A549 (cell line): ENCODE measurements at regions not wholly inside any gene's neighbourhood (a gene's known extent, or its start where the extent isn't known, plus 50 kb on each side); places are given as distances from the start of the nearest gene placed in this dataset.

Experiments
- ATAC-seq, 2 experiments: fragments of 200-7000 bp in 1 of 2; fragments of >200 bp in 1 of 2; cut with Nextera tagmentation in 1 of 2; cut with Tn5 transposase in 1 of 2; 3 replicates each; pipeline versions ENCODE4 v1.8.0 to v1.9.1; 2018 to 2020; ENCODE audit warnings: mild to moderate bottlenecking in 1 of 2, moderate library complexity in 1 of 2
- CTCF ChIA-PET: fragments of 300-600 bp; sonication (Branson Sonifier 250); formaldehyde crosslinking; extraction: SDS; loops from one replicate; lab custom pipeline; 2021; ENCODE audit warnings: antibody characterized with exemption, inconsistent platforms; lab: Yijun Ruan, JAX
- POLR2A ChIA-PET: fragments of 350-600 bp; formaldehyde crosslinking; extraction: SDS; loops from one replicate; lab custom pipeline; 2021; ENCODE audit warnings: antibody characterized with exemption, inconsistent platforms; lab: Yijun Ruan, JAX
- DNase-seq, 2 experiments: peaks; one replicate each; pipeline versions ENCODE4 v3.0.0 to v3.0.0-alpha.2; 2011 to 2016; ENCODE audit warnings: low read depth in 1 of 2, low spot score in 1 of 2
- FAIRE-seq: peaks from 2 replicates; lab custom pipeline; 2011; peaks lifted over from hg19 to GRCh38; lab: Jason Lieb, UNC
- H3K27ac ChIP-seq, 2 experiments: fragments of >200 bp; sonication (Bioruptor Twin); formaldehyde crosslinking; 3 replicates each; pipeline ENCODE4 v1.5.1; 2016 to 2017
- H3K4me1 ChIP-seq: fragments of >200 bp; sonication (Bioruptor Twin); formaldehyde crosslinking; 3 replicates; pipeline ENCODE4 v1.6.1; 2016
- H3K4me2 ChIP-seq: fragments of >200 bp; sonication (Bioruptor Twin); formaldehyde crosslinking; 3 replicates; pipeline ENCODE4 v1.6.1; 2016
- H3K4me3 ChIP-seq: fragments of >200 bp; sonication (Bioruptor Twin); formaldehyde crosslinking; 3 replicates; pipeline ENCODE4 v1.5.1; 2016
- H3K9me3 ChIP-seq: fragments of >200 bp; sonication (Bioruptor Twin); formaldehyde crosslinking; 3 replicates; pipeline ENCODE4 v1.6.1; 2016
- BHLHE40 ChIP-seq: IDR thresholded peaks from 2 replicates; pipeline ENCODE4 v1.6.1; 2012; ENCODE audit warnings: low read depth, low read length, inconsistent platforms
- GATA3 ChIP-seq: IDR thresholded peaks from 2 replicates; pipeline ENCODE4 v1.6.1; 2012; ENCODE audit warnings: borderline replicate concordance
- HOXB13 ChIP-seq: fragments of 250-450 bp; sonication (Bioruptor Pico); IDR thresholded peaks from 2 replicates; pipeline ENCODE4 v1.5.0; 2020; ENCODE audit warnings: low read depth, mild to moderate bottlenecking, moderate library complexity
- JUN ChIP-seq, 2 experiments: fragments of >200 bp; sonication (Bioruptor Twin); formaldehyde crosslinking; IDR thresholded peaks; 2 replicates in 1 of 2; 3 replicates in 1 of 2; pipeline ENCODE4 v1.6.1; 2016 to 2017
- KDM1A ChIP-seq: fragments of 200-600 bp; sonication (generic); IDR thresholded peaks from 2 replicates; pipeline ENCODE4 v1.6.1; 2016; ENCODE audit warnings: low read depth, mild to moderate bottlenecking
- KDM5A ChIP-seq: fragments of 200-600 bp; sonication (generic); IDR thresholded peaks from 2 replicates; pipeline ENCODE4 v1.6.1; 2016; ENCODE audit warnings: antibody characterized with exemption, mild to moderate bottlenecking
- NR3C1 ChIP-seq: fragments of >200 bp; sonication (Bioruptor Twin); formaldehyde crosslinking; IDR thresholded peaks from 3 replicates; pipeline ENCODE4 v1.6.1; 2017
- PHF8 ChIP-seq: fragments of 200-600 bp; sonication (generic); IDR thresholded peaks from 2 replicates; pipeline ENCODE4 v1.6.1; 2016; ENCODE audit warnings: low read depth, mild to moderate bottlenecking, antibody characterized with exemption, moderate library complexity, borderline replicate concordance
- RCOR1 ChIP-seq: fragments of 150-350 bp; IDR thresholded peaks from 2 replicates; pipeline ENCODE4 v1.6.1; 2014; ENCODE audit warnings: antibody characterized with exemption, low read length, low read depth
- RNF2 ChIP-seq: fragments of 200-600 bp; sonication (generic); IDR thresholded peaks from 2 replicates; pipeline ENCODE4 v1.6.1; 2016; ENCODE audit warnings: low read depth, mild to moderate bottlenecking, antibody characterized with exemption, moderate library complexity, borderline replicate concordance
- ZC3H11A ChIP-seq: fragments of 450-650 bp; IDR thresholded peaks from 2 replicates; pipeline ENCODE4 v1.6.1; 2014; ENCODE audit warnings: antibody characterized with exemption, mild to moderate bottlenecking
- ZFP36 ChIP-seq: fragments of 450-650 bp; IDR thresholded peaks from 2 replicates; pipeline ENCODE4 v1.6.1; 2014; ENCODE audit warnings: borderline replicate concordance; ENCODE audit not compliant: partially characterized antibody
- ZNF302 ChIP-seq: fragments of 250-450 bp; sonication (Bioruptor Pico); IDR thresholded peaks from 2 replicates; pipeline ENCODE4 v1.9.0; 2021; ENCODE audit warnings: inconsistent platforms, mild to moderate bottlenecking, moderate library complexity
- WGBS: methylation state at CpG from one replicate; pipeline ENCODE4 v1.1.6; 2017; ENCODE audit errors: missing lambda C conversion rate; 5-methylcytosine and 5-hydroxymethylcytosine counted together
- TF ChIP-seq, protein P1 (sequence below): fragments of >200 bp; sonication (Bioruptor Twin); formaldehyde crosslinking; IDR thresholded peaks from 3 replicates; pipeline ENCODE4 v1.6.1; 2016
- TF ChIP-seq, protein P2 (sequence below): fragments of 150-350 bp; IDR thresholded peaks from 2 replicates; pipeline ENCODE4 v1.6.1; 2014; ENCODE audit warnings: low read depth, mild to moderate bottlenecking, low read length
- TF ChIP-seq, protein P3 (sequence below): IDR thresholded peaks from 2 replicates; pipeline ENCODE4 v1.6.1; 2012
- TF ChIP-seq, protein P4 (sequence below): fragments of 200-600 bp; sonication (generic); IDR thresholded peaks from 2 replicates; pipeline ENCODE4 v1.6.1; 2016; ENCODE audit warnings: antibody characterized with exemption, mild to moderate bottlenecking, moderate library complexity
- TF ChIP-seq, protein P5 (sequence below): fragments of >200 bp; sonication (Bioruptor Twin); formaldehyde crosslinking; IDR thresholded peaks from 3 replicates; pipeline ENCODE4 v1.5.1; 2016

DNA sequence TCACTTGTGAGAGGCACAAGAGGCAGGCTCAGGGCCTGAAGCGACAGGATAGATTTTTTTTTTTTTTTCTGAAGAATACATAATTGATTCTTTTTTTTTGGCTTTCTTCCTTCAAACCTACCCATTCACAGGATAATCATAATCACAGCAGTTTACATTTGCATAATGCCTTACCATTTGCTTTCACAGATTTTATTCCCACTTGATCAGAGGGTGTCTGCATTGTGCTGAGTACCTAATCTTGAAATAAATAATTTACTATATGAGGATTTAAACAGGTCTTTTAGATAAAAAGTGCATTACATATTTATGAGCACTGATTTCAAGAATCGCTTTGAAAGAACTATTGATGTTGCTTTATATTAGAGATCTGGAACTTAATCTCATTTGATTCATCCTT lies 219.3 kb downstream of the SPRY1 start:
- no peak for ATAC-seq
- ChIA-PET CTCF (no interaction called here), POLR2A (no interaction called here)
- Histone ChIP-seq H3K4me3 (no peak overlapping the region), H3K9me3 (no peaks in the 10 kb centered on the region), H3K4me1 (no peaks in the 10 kb centered on the region), H3K4me2 (no peak overlapping the region), H3K27ac (no peak overlapping the region)
- no peak for DNase-seq
- no peak for FAIRE-seq
- TF ChIP-seq ZNF302 (CRISPR knock-in tag): no peak
- no peak for TF ChIP-seq PHF8
- no peak for TF ChIP-seq ZC3H11A
- no peak for TF ChIP-seq JUN (IDR thresholded peaks at IDR 0.05)
- no peak for TF ChIP-seq RNF2
- TF ChIP-seq, protein P1, sequence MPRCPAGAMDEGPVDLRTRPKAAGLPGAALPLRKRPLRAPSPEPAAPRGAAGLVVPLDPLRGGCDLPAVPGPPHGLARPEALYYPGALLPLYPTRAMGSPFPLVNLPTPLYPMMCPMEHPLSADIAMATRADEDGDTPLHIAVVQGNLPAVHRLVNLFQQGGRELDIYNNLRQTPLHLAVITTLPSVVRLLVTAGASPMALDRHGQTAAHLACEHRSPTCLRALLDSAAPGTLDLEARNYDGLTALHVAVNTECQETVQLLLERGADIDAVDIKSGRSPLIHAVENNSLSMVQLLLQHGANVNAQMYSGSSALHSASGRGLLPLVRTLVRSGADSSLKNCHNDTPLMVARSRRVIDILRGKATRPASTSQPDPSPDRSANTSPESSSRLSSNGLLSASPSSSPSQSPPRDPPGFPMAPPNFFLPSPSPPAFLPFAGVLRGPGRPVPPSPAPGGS: no peak
- TF ChIP-seq ZFP36: no peak
- TF ChIP-seq HOXB13 (CRISPR knock-in tag): no peak
- TF ChIP-seq, protein P2, sequence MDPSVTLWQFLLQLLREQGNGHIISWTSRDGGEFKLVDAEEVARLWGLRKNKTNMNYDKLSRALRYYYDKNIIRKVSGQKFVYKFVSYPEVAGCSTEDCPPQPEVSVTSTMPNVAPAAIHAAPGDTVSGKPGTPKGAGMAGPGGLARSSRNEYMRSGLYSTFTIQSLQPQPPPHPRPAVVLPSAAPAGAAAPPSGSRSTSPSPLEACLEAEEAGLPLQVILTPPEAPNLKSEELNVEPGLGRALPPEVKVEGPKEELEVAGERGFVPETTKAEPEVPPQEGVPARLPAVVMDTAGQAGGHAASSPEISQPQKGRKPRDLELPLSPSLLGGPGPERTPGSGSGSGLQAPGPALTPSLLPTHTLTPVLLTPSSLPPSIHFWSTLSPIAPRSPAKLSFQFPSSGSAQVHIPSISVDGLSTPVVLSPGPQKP: no peak
- TF ChIP-seq BHLHE40: no peak
- TF ChIP-seq RCOR1: no peak
- TF ChIP-seq, protein P3, sequence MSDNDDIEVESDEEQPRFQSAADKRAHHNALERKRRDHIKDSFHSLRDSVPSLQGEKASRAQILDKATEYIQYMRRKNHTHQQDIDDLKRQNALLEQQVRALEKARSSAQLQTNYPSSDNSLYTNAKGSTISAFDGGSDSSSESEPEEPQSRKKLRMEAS: no peak
- no peak for TF ChIP-seq KDM1A
- TF ChIP-seq, protein P4, sequence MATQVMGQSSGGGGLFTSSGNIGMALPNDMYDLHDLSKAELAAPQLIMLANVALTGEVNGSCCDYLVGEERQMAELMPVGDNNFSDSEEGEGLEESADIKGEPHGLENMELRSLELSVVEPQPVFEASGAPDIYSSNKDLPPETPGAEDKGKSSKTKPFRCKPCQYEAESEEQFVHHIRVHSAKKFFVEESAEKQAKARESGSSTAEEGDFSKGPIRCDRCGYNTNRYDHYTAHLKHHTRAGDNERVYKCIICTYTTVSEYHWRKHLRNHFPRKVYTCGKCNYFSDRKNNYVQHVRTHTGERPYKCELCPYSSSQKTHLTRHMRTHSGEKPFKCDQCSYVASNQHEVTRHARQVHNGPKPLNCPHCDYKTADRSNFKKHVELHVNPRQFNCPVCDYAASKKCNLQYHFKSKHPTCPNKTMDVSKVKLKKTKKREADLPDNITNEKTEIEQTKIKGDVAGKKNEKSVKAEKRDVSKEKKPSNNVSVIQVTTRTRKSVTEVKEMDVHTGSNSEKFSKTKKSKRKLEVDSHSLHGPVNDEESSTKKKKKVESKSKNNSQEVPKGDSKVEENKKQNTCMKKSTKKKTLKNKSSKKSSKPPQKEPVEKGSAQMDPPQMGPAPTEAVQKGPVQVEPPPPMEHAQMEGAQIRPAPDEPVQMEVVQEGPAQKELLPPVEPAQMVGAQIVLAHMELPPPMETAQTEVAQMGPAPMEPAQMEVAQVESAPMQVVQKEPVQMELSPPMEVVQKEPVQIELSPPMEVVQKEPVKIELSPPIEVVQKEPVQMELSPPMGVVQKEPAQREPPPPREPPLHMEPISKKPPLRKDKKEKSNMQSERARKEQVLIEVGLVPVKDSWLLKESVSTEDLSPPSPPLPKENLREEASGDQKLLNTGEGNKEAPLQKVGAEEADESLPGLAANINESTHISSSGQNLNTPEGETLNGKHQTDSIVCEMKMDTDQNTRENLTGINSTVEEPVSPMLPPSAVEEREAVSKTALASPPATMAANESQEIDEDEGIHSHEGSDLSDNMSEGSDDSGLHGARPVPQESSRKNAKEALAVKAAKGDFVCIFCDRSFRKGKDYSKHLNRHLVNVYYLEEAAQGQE: no peak
- no peak for TF ChIP-seq KDM5A
- no peak for TF ChIP-seq NR3C1
- no peak for TF ChIP-seq GATA3
- WGBS: 89% methylated on average over 2 of the region's 2 CpGs

DNA sequence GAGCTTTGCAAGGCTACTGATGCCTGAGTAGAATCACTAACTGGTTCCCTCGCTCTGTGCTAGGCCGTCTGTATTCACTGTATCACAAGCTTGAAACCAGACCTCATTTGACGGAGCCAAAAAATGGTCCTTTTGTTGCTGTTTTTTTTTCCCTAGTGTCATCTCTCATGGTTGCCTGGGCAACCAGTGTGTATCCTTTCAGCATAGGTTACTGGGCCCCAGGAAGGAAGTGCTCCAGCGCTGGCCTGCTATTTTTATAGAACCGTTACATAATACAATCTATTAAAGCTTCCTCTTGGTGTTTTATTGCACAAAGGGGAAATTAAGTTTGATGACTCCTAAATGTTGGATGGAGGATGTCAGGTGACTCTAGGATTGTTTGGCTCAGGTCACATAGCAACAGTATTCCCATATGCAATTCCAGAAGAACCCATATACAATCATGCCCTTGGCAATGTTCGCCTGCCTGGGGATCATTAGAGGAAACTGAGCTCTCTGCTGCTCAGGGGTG lies 220.4 kb downstream of the SPRY1 start:
- Histone ChIP-seq H3K4me1 (no peaks in the 10 kb centered on the region), H3K27ac (no peak overlapping the region), H3K4me2 (no peak overlapping the region), H3K9me3 (no peaks in the 10 kb centered on the region), H3K4me3 (no peak overlapping the region)
- POLR2A ChIA-PET: no interaction called here
- 82% methylated on average over 6 of the region's 6 CpGs for WGBS
- CTCF ChIA-PET: interaction anchor here (1.3 kb wide), 1 partner anchor 10 kb away, joined by 5 read pairs; no protein-coding TSS in a partner anchor
- FAIRE-seq (no peak), ATAC-seq (no peak), DNase-seq (no peak)
- TF ChIP-seq, protein P5, sequence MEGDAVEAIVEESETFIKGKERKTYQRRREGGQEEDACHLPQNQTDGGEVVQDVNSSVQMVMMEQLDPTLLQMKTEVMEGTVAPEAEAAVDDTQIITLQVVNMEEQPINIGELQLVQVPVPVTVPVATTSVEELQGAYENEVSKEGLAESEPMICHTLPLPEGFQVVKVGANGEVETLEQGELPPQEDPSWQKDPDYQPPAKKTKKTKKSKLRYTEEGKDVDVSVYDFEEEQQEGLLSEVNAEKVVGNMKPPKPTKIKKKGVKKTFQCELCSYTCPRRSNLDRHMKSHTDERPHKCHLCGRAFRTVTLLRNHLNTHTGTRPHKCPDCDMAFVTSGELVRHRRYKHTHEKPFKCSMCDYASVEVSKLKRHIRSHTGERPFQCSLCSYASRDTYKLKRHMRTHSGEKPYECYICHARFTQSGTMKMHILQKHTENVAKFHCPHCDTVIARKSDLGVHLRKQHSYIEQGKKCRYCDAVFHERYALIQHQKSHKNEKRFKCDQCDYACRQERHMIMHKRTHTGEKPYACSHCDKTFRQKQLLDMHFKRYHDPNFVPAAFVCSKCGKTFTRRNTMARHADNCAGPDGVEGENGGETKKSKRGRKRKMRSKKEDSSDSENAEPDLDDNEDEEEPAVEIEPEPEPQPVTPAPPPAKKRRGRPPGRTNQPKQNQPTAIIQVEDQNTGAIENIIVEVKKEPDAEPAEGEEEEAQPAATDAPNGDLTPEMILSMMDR: no peak
